ENCODE measurements at regions not wholly inside any gene's neighbourhood (a gene's known extent, or its start where the extent isn't known, plus 50 kb on each side); places are given as distances from the start of the nearest gene placed in this dataset.

GRCh38 chr12:75932241-75932640, 99.3 kb downstream of the PHLDA1 start:
- Histone ChIP-seq H3K36me3 (ENCODE audit: control insufficient read depth, insufficient read depth, low read length) (no peaks in the 10 kb centered on the region), H3K9me3 (ENCODE audit: control insufficient read depth, low read length) (no peaks in the 10 kb centered on the region), H3K4me1 (ENCODE audit: control insufficient read depth, insufficient read depth, low read length) (no peaks in the 10 kb centered on the region), H3K4me3 (ENCODE audit: insufficient read depth, low read depth, low read length) (no peak overlapping the region), H3K27ac (ENCODE audit: insufficient read depth, low read depth, low read length, poor library complexity, severe bottlenecking) (no peak overlapping the region), H3K27me3 (ENCODE audit: control insufficient read depth, insufficient read depth, low read length, poor library complexity, severe bottlenecking) (no peaks in the 10 kb centered on the region)
- WGBS, 2 experiments, result 83 to 90% methylated on average over 1 of the region's 1 CpG

- no peak overlapping the region for H3K27ac ChIP-seq (ENCODE audit: insufficient read depth, low read depth, low read length, poor library complexity, severe bottlenecking)
- H3K36me3 ChIP-seq (ENCODE audit: control insufficient read depth, insufficient read depth, low read length), result no peaks in the 10 kb centered on the region
These were observed 107.5 kb downstream of the PHLDA1 start for GRCh38 chr12:75923964-75924666.

GRCh38 chr12:75922944-75923642, 108.5 kb downstream of the PHLDA1 start:
- Histone ChIP-seq H3K9me3 (ENCODE audit: control insufficient read depth, low read length) (no peaks in the 10 kb centered on the region), H3K36me3 (ENCODE audit: control insufficient read depth, insufficient read depth, low read length) (no peaks in the 10 kb centered on the region), H3K4me3 (ENCODE audit: insufficient read depth, low read depth, low read length) (no peak overlapping the region), H3K4me1 (ENCODE audit: control insufficient read depth, insufficient read depth, low read length) (no peaks in the 10 kb centered on the region), H3K27me3 (ENCODE audit: control insufficient read depth, insufficient read depth, low read length, poor library complexity, severe bottlenecking) (no peaks in the 10 kb centered on the region), H3K27ac (ENCODE audit: insufficient read depth, low read depth, low read length, poor library complexity, severe bottlenecking) (no peak overlapping the region)
- WGBS, 2 experiments, result 91 to 93% methylated on average over 3 of the region's 3 CpGs

More at GRCh38 chr12:75923964-75924666, 107.5 kb downstream of the PHLDA1 start:
- no peak overlapping the region for H3K4me3 ChIP-seq (ENCODE audit: insufficient read depth, low read depth, low read length)
- 88 to 100% methylated on average over 3 of the region's 3 CpGs for WGBS, 2 experiments
- H3K4me1 ChIP-seq (ENCODE audit: control insufficient read depth, insufficient read depth, low read length), result no peaks in the 10 kb centered on the region
- no peaks in the 10 kb centered on the region for H3K9me3 ChIP-seq (ENCODE audit: control insufficient read depth, low read length)
- H3K27me3 ChIP-seq (ENCODE audit: control insufficient read depth, insufficient read depth, low read length, poor library complexity, severe bottlenecking), result no peaks in the 10 kb centered on the region

- no peak overlapping the region for H3K27ac ChIP-seq (ENCODE audit: insufficient read depth, low read depth, low read length, poor library complexity, severe bottlenecking)
- H3K9me3 ChIP-seq (ENCODE audit: control insufficient read depth, low read length), result no peaks in the 10 kb centered on the region
- WGBS, 2 experiments, result 85 to 86% methylated on average over 9 of the region's 9 CpGs
These were observed 109.8 kb downstream of the PHLDA1 start for GRCh38 chr12:75921622-75922289.

GRCh38 chr12:75917715-75918114, 113.9 kb downstream of the PHLDA1 start:
- Histone ChIP-seq H3K4me3 (ENCODE audit: insufficient read depth, low read depth, low read length) (no peak overlapping the region), H3K9me3 (ENCODE audit: control insufficient read depth, low read length) (no peaks in the 10 kb centered on the region), H3K4me1 (ENCODE audit: control insufficient read depth, insufficient read depth, low read length) (no peaks in the 10 kb centered on the region), H3K27me3 (ENCODE audit: control insufficient read depth, insufficient read depth, low read length, poor library complexity, severe bottlenecking) (no peaks in the 10 kb centered on the region), H3K36me3 (ENCODE audit: control insufficient read depth, insufficient read depth, low read length) (no peaks in the 10 kb centered on the region), H3K27ac (ENCODE audit: insufficient read depth, low read depth, low read length, poor library complexity, severe bottlenecking) (no peak overlapping the region)
- WGBS, 2 experiments, result 77% methylated on average over 2 of the region's 2 CpGs; no CpG with 5 or more reads in 1 of the 2 experiments

More at GRCh38 chr12:75921622-75922289, 109.8 kb downstream of the PHLDA1 start:
- no peaks in the 10 kb centered on the region for H3K27me3 ChIP-seq (ENCODE audit: control insufficient read depth, insufficient read depth, low read length, poor library complexity, severe bottlenecking)
- H3K4me3 ChIP-seq (ENCODE audit: insufficient read depth, low read depth, low read length), result no peak overlapping the region
- H3K4me1 ChIP-seq (ENCODE audit: control insufficient read depth, insufficient read depth, low read length), result no peaks in the 10 kb centered on the region
- H3K36me3 ChIP-seq (ENCODE audit: control insufficient read depth, insufficient read depth, low read length), result no peaks in the 10 kb centered on the region

- Histone ChIP-seq H3K36me3 (ENCODE audit: control insufficient read depth, insufficient read depth, low read length) (no peaks in the 10 kb centered on the region), H3K27ac (ENCODE audit: insufficient read depth, low read depth, low read length, poor library complexity, severe bottlenecking) (no peak overlapping the region), H3K27me3 (ENCODE audit: control insufficient read depth, insufficient read depth, low read length, poor library complexity, severe bottlenecking) (no peaks in the 10 kb centered on the region), H3K4me3 (ENCODE audit: insufficient read depth, low read depth, low read length) (no peak overlapping the region), H3K4me1 (ENCODE audit: control insufficient read depth, insufficient read depth, low read length) (no peaks in the 10 kb centered on the region), H3K9me3 (ENCODE audit: control insufficient read depth, low read length) (no peaks in the 10 kb centered on the region)
These were observed 114.5 kb downstream of the PHLDA1 start for GRCh38 chr12:75917083-75917482.

GRCh38 chr12:75913502-75914351, 117.8 kb downstream of the PHLDA1 start:
- H3K9me3 ChIP-seq (ENCODE audit: control insufficient read depth, low read length), result no peaks in the 10 kb centered on the region
- H3K27ac ChIP-seq (ENCODE audit: insufficient read depth, low read depth, low read length, poor library complexity, severe bottlenecking), result no peak overlapping the region
- no peaks in the 10 kb centered on the region for H3K27me3 ChIP-seq (ENCODE audit: control insufficient read depth, insufficient read depth, low read length, poor library complexity, severe bottlenecking)
- WGBS, 2 experiments, result 85 to 87% methylated on average over 5 of the region's 5 CpGs
- H3K4me1 ChIP-seq (ENCODE audit: control insufficient read depth, insufficient read depth, low read length), result no peaks in the 10 kb centered on the region
- H3K36me3 ChIP-seq (ENCODE audit: control insufficient read depth, insufficient read depth, low read length), result no peaks in the 10 kb centered on the region
- H3K4me3 ChIP-seq (ENCODE audit: insufficient read depth, low read depth, low read length), result no peak overlapping the region

- H3K27ac ChIP-seq (ENCODE audit: insufficient read depth, low read depth, low read length, poor library complexity, severe bottlenecking), result no peak overlapping the region
- no peaks in the 10 kb centered on the region for H3K36me3 ChIP-seq (ENCODE audit: control insufficient read depth, insufficient read depth, low read length)
- 87 to 89% methylated on average over 7 of the region's 7 CpGs for WGBS, 2 experiments
- H3K4me1 ChIP-seq (ENCODE audit: control insufficient read depth, insufficient read depth, low read length), result no peaks in the 10 kb centered on the region
- H3K4me3 ChIP-seq (ENCODE audit: insufficient read depth, low read depth, low read length), result no peak overlapping the region
- no peaks in the 10 kb centered on the region for H3K9me3 ChIP-seq (ENCODE audit: control insufficient read depth, low read length)
- no peaks in the 10 kb centered on the region for H3K27me3 ChIP-seq (ENCODE audit: control insufficient read depth, insufficient read depth, low read length, poor library complexity, severe bottlenecking)
These were observed 121.6 kb downstream of the PHLDA1 start for GRCh38 chr12:75909714-75910656.

- Histone ChIP-seq H3K9me3 (ENCODE audit: control insufficient read depth, low read length) (no peaks in the 10 kb centered on the region), H3K27me3 (ENCODE audit: control insufficient read depth, insufficient read depth, low read length, poor library complexity, severe bottlenecking) (no peaks in the 10 kb centered on the region), H3K4me3 (ENCODE audit: insufficient read depth, low read depth, low read length) (no peak overlapping the region), H3K4me1 (ENCODE audit: control insufficient read depth, insufficient read depth, low read length) (no peaks in the 10 kb centered on the region), H3K36me3 (ENCODE audit: control insufficient read depth, insufficient read depth, low read length) (no peaks in the 10 kb centered on the region), H3K27ac (ENCODE audit: insufficient read depth, low read depth, low read length, poor library complexity, severe bottlenecking) (no peak overlapping the region)
- WGBS, 2 experiments, result 81 to 86% methylated on average over 2 of the region's 2 CpGs
These were observed 122.5 kb downstream of the PHLDA1 start for GRCh38 chr12:75908961-75909605.
